ENCODE measurements at regions not wholly inside any gene's neighbourhood (a gene's known extent, or its start where the extent isn't known, plus 50 kb on each side); places are given as distances from the start of the nearest gene placed in this dataset.

- TF ChIP-seq POLR2A (IDR thresholded peaks at IDR 0.05; ENCODE audit: low read length) (no peak), GATA1 (IDR thresholded peaks at IDR 0.05; ENCODE audit: low read depth, low read length) (no peak)
Observed at GRCh38 chr10:44185315-44185666, 199.6 kb downstream of the CXCL12 start.
